ENCODE measurements at regions not wholly inside any gene's neighbourhood (a gene's known extent, or its start where the extent isn't known, plus 50 kb on each side); places are given as distances from the start of the nearest gene placed in this dataset.

DNA sequence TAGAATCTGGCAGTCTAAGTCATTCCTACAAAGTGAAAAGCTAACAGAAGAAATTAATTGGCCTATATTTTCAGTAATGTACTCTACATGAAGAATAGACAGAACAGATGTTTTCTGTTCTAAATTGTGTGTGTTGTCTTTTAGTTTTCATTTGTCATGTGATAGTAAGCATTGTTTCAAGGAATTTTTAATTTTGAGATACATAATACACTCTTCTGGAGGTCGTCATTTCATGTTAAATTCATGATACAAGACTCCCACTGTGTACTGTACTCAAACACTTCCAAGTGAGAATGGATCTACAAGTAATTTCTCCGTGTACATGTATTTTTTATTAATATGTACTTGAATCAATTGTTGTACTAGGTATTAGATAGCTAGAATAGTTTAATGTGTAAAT is 1522.9 kb downstream of the MAT2B start:
- TF ChIP-seq POLR2A (IDR thresholded peaks at IDR 0.05), result no peak
- TF ChIP-seq, protein P1, sequence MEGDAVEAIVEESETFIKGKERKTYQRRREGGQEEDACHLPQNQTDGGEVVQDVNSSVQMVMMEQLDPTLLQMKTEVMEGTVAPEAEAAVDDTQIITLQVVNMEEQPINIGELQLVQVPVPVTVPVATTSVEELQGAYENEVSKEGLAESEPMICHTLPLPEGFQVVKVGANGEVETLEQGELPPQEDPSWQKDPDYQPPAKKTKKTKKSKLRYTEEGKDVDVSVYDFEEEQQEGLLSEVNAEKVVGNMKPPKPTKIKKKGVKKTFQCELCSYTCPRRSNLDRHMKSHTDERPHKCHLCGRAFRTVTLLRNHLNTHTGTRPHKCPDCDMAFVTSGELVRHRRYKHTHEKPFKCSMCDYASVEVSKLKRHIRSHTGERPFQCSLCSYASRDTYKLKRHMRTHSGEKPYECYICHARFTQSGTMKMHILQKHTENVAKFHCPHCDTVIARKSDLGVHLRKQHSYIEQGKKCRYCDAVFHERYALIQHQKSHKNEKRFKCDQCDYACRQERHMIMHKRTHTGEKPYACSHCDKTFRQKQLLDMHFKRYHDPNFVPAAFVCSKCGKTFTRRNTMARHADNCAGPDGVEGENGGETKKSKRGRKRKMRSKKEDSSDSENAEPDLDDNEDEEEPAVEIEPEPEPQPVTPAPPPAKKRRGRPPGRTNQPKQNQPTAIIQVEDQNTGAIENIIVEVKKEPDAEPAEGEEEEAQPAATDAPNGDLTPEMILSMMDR (IDR thresholded peaks at IDR 0.05), result no peak
